IMR-90 (cell line): ENCODE measurements at regions not wholly inside any gene's neighbourhood (a gene's known extent, or its start where the extent isn't known, plus 50 kb on each side); places are given as distances from the start of the nearest gene placed in this dataset.

ENCODE experiments used
- ATAC-seq: fragments of 200-7000 bp; cut with Tn5 transposase; 2 replicates; pipeline ENCODE4 v1.9.1; 2020; ENCODE audit warnings: low read depth, mild to moderate bottlenecking, moderate library complexity
- BruUV-seq: library from RNA; stranded (reverse); fragments of 400-500 nt; replicated peaks from 2 replicates; lab custom pipeline; 2021; lab: Mats Ljungman, UMichigan
- CTCF ChIA-PET: fragments of 300-600 bp; formaldehyde crosslinking; extraction: SDS; loops from one replicate; lab custom pipeline; 2021; ENCODE audit warnings: antibody characterized with exemption; lab: Yijun Ruan, JAX
- POLR2A ChIA-PET: fragments of 300-600 bp; sonication (Branson Sonifier 250); formaldehyde crosslinking; loops from one replicate; lab custom pipeline; 2022; ENCODE audit warnings: antibody characterized with exemption; ENCODE audit not compliant: unreplicated experiment; lab: Charles Lee
- DNase-seq: peaks from one replicate; pipeline ENCODE4 v3.0.0; 2013
- H2AFZ ChIP-seq: replicated peaks from 2 replicates; pipeline ENCODE3; 2013; ENCODE audit warnings: low read length, mild to moderate bottlenecking; ENCODE audit not compliant: poor library complexity
- H2AK5ac ChIP-seq: 2 replicates; pipeline ENCODE4 v1.6.1; 2013; ENCODE audit warnings: low read depth, low read length, inconsistent platforms
- H2AK9ac ChIP-seq: replicated peaks from 2 replicates; pipeline ENCODE3; 2013; ENCODE audit warnings: mild to moderate bottlenecking, low read depth, low read length, moderate library complexity; ENCODE audit not compliant: poor library complexity
- H2BK120ac ChIP-seq: 2 replicates; pipeline ENCODE4 v1.6.1; 2013; ENCODE audit warnings: low read depth, low read length, inconsistent platforms
- H2BK15ac ChIP-seq: 3 replicates; pipeline ENCODE4 v1.6.1; 2013; ENCODE audit warnings: low read depth, low read length, inconsistent platforms
- H2BK20ac ChIP-seq: 2 replicates; pipeline ENCODE4 v1.6.1; 2013; ENCODE audit warnings: low read depth, mild to moderate bottlenecking, inconsistent platforms, low read length, moderate library complexity
- H2BK5ac ChIP-seq: 2 replicates; pipeline ENCODE4 v1.6.1; 2013; ENCODE audit warnings: mild to moderate bottlenecking, low read depth, low read length, inconsistent platforms; ENCODE audit not compliant: poor library complexity, severe bottlenecking
- H3K14ac ChIP-seq: replicated peaks from 2 replicates; pipeline ENCODE4 v1.6.1; 2013; ENCODE audit warnings: low read depth, low read length, inconsistent platforms
- H3K18ac ChIP-seq: 2 replicates; pipeline ENCODE4 v1.6.1; 2013; ENCODE audit warnings: low read depth, low read length, control low read depth
- H3K23ac ChIP-seq: 2 replicates; pipeline ENCODE4 v1.6.1; 2013; ENCODE audit warnings: low read depth, low read length, inconsistent platforms
- H3K27ac ChIP-seq: 2 replicates; pipeline ENCODE4 v1.5.1; 2013; ENCODE audit warnings: mild to moderate bottlenecking, control low read depth, low read length; ENCODE audit not compliant: insufficient read depth
- H3K27me3 ChIP-seq: 2 replicates; pipeline ENCODE4 v1.6.1; 2013; ENCODE audit warnings: low read length; ENCODE audit not compliant: control insufficient read depth, insufficient read depth
- H3K36me3 ChIP-seq: 2 replicates; pipeline ENCODE4 v1.6.1; 2013; ENCODE audit warnings: low read length, mixed read lengths; ENCODE audit not compliant: control insufficient read depth, insufficient read depth
- H3K4ac ChIP-seq: 2 replicates; pipeline ENCODE4 v1.6.1; 2013; ENCODE audit warnings: low read depth, low read length, inconsistent platforms
- H3K4me1 ChIP-seq: 2 replicates; pipeline ENCODE4 v1.6.1; 2013; ENCODE audit warnings: low read length, mixed read lengths; ENCODE audit not compliant: control insufficient read depth, insufficient read depth
- H3K4me2 ChIP-seq: 2 replicates; pipeline ENCODE4 v1.6.1; 2013; ENCODE audit warnings: low read depth, mild to moderate bottlenecking, control low read depth, low read length, moderate library complexity
- H3K4me3 ChIP-seq: 2 replicates; pipeline ENCODE4 v1.5.1; 2013; ENCODE audit warnings: low read depth, mild to moderate bottlenecking, control low read depth, low read length, moderate library complexity; ENCODE audit not compliant: insufficient read depth
- H3K56ac ChIP-seq: 2 replicates; pipeline ENCODE4 v1.6.1; 2013; ENCODE audit warnings: low read length, inconsistent platforms; ENCODE audit not compliant: insufficient read depth; ENCODE audit errors: extremely low read depth
- H3K79me1 ChIP-seq, 2 experiments: 2 replicates each; pipeline ENCODE4 v1.6.1; 2013; ENCODE audit warnings: low read length in 2 of 2, inconsistent platforms in 1 of 2, low read depth in 1 of 2
- H3K9ac ChIP-seq: 2 replicates; pipeline ENCODE4 v1.6.1; 2013; ENCODE audit warnings: low read depth, low read length, control low read depth
- H3K9me1 ChIP-seq: 2 replicates; pipeline ENCODE4 v1.6.1; 2013; ENCODE audit warnings: low read length, inconsistent platforms; ENCODE audit not compliant: insufficient read depth
- H3K9me3 ChIP-seq: 2 replicates; pipeline ENCODE4 v1.6.1; 2013; ENCODE audit warnings: low read length; ENCODE audit not compliant: control insufficient read depth, insufficient read depth
- H4K20me1 ChIP-seq: 2 replicates; pipeline ENCODE4 v1.6.1; 2013; ENCODE audit warnings: low read length, inconsistent platforms; ENCODE audit not compliant: insufficient read depth
- H4K5ac ChIP-seq: 2 replicates; pipeline ENCODE4 v1.6.1; 2013; ENCODE audit warnings: mild to moderate bottlenecking, low read depth, low read length, control low read depth
- H4K8ac ChIP-seq, 2 experiments: 2 replicates each; pipeline ENCODE4 v1.6.1; 2013; ENCODE audit warnings: low read depth in 2 of 2, low read length in 2 of 2, control low read depth in 1 of 2, inconsistent platforms in 1 of 2
- H4K91ac ChIP-seq: 2 replicates; pipeline ENCODE4 v1.6.1; 2013; ENCODE audit warnings: low read depth, low read length, inconsistent platforms; ENCODE audit not compliant: insufficient read depth
- BHLHE40 ChIP-seq: fragments of 150-350 bp; IDR thresholded peaks from 2 replicates; pipeline ENCODE4 v1.6.1; 2016; ENCODE audit warnings: mild to moderate bottlenecking, low read depth, low read length
- CEBPB ChIP-seq: IDR thresholded peaks from 2 replicates; pipeline ENCODE4 v1.6.1; 2012; ENCODE audit warnings: low read depth, low read length, improper control_type of control experiment
- CTCF ChIP-seq: conservative IDR thresholded peaks from 2 replicates; pipeline ENCODE4 v1.5.1; 2012; ENCODE audit warnings: mild to moderate bottlenecking, low read depth, low read length, improper control_type of control experiment
- ELK1 ChIP-seq: fragments of 150-350 bp; IDR thresholded peaks from 2 replicates; pipeline ENCODE4 v1.6.1; 2016; ENCODE audit warnings: low read depth, mild to moderate bottlenecking, low read length, moderate library complexity, borderline replicate concordance
- MAFK ChIP-seq: IDR thresholded peaks from 2 replicates; pipeline ENCODE4 v1.6.1; 2012; ENCODE audit warnings: low read depth, low read length, improper control_type of control experiment
- NFE2L2 ChIP-seq: fragments of 150-350 bp; IDR thresholded peaks from 2 replicates; pipeline ENCODE4 v1.6.1; 2016; ENCODE audit warnings: low read depth, mild to moderate bottlenecking, low read length
- POLR2A ChIP-seq: IDR thresholded peaks from 2 replicates; pipeline ENCODE4 v1.6.1; 2012; ENCODE audit warnings: mild to moderate bottlenecking, low read depth, low read length
- RAD21 ChIP-seq: IDR thresholded peaks from 2 replicates; pipeline ENCODE4 v1.6.1; 2012; ENCODE audit warnings: low read length, improper control_type of control experiment
- SMC3 ChIP-seq: fragments of 150-350 bp; IDR thresholded peaks from 2 replicates; pipeline ENCODE4 v1.6.1; 2016; ENCODE audit warnings: low read depth, mild to moderate bottlenecking, antibody characterized with exemption, low read length, moderate library complexity
- USF2 ChIP-seq: fragments of 150-350 bp; IDR thresholded peaks from 2 replicates; pipeline ENCODE4 v1.6.1; 2017; ENCODE audit warnings: mild to moderate bottlenecking, antibody characterized with exemption, low read length, low read depth
- dilution Hi-C: fragments of 300-500 bp; cut with HindIII; formaldehyde crosslinking; loops from one replicate; pipeline ENCODE4 v1.14.3; 2018; ENCODE audit warnings: low sequenced_read_pairs; ENCODE audit not compliant: unreplicated experiment
- in situ Hi-C: fragments of 300-500 bp; cut with MboI; formaldehyde crosslinking; loops from 3 replicates; pipeline ENCODE4 v1.14.3; 2019; ENCODE audit warnings: low sequenced_read_pairs, inconsistent platforms, mixed read lengths
- intact Hi-C: fragments of 100-400 bp; cut with micrococcal nuclease; formaldehyde crosslinking; loops from 2 replicates; pipeline ENCODE4 v1.10.0; 2022

GRCh38 chr6:130674604-130675003 lies 152.6 kb upstream of the SMLR1 start:
- Histone ChIP-seq H3K56ac (no peak overlapping the region), H2AK5ac (no peak overlapping the region), H3K36me3 (no peaks in the 10 kb centered on the region), H4K91ac (no peak overlapping the region), H3K4me2 (no peak overlapping the region), H2BK20ac (no peak overlapping the region), H3K9ac (no peak overlapping the region), H2BK120ac (no peak overlapping the region), H3K27me3 (no peaks in the 10 kb centered on the region), H4K20me1 (no peaks in the 10 kb centered on the region), H3K4me1 (peaks cover 2% of the 10 kb centered on the region; the same call in 1 of the 2 replicates), H3K14ac (no peak overlapping the region), H2BK5ac (no peak overlapping the region), H3K79me1 (no peaks in the 10 kb centered on the region), H3K4ac (no peak overlapping the region), H4K8ac (no peak overlapping the region), H3K27ac (no peak overlapping the region), H4K5ac (no peak overlapping the region), H2AK9ac (no peak overlapping the region), H3K18ac (no peak overlapping the region), H3K9me3 (no peaks in the 10 kb centered on the region), H3K4me3 (no peak overlapping the region), H2AFZ (no peak overlapping the region), H3K23ac (no peak overlapping the region), H2BK15ac (no peak overlapping the region), H3K9me1 (no peaks in the 10 kb centered on the region; the same call in none of the 2 replicates)
- ATAC-seq (no peak), DNase-seq (no peak)
- POLR2A ChIA-PET = no interaction called here
- in situ Hi-C loops (no loop called here), dilution Hi-C loops (no loop called here), intact Hi-C loops (no loop called here)
- no TSS peak for BruUV-seq
- no peak for TF ChIP-seq CEBPB
- no peak for TF ChIP-seq ELK1
- no peak for TF ChIP-seq POLR2A
- no peak for TF ChIP-seq NFE2L2
- no peak for TF ChIP-seq USF2
- no peak for TF ChIP-seq SMC3
- TF ChIP-seq MAFK = no peak
- TF ChIP-seq CTCF = no peak
- no peak for TF ChIP-seq BHLHE40
- TF ChIP-seq RAD21 = no peak
- CTCF ChIA-PET = interaction anchor here (1.3 kb wide), 1 partner anchor 309 kb away, joined by 4 read pairs; the partner anchor contains the start of gene TMEM200A
